Eye (tissue), 1 donor: ENCODE measurements at regions not wholly inside any gene's neighbourhood (a gene's known extent, or its start where the extent isn't known, plus 50 kb on each side); places are given as distances from the start of the nearest gene placed in this dataset.
A peak's percentile ranks its signal among the peaks of the same experiment; 100 is the strongest.

Source experiments
- DNase-seq: peaks from one replicate; pipeline ENCODE4 v3.0.0-alpha.2; 2015

DNA sequence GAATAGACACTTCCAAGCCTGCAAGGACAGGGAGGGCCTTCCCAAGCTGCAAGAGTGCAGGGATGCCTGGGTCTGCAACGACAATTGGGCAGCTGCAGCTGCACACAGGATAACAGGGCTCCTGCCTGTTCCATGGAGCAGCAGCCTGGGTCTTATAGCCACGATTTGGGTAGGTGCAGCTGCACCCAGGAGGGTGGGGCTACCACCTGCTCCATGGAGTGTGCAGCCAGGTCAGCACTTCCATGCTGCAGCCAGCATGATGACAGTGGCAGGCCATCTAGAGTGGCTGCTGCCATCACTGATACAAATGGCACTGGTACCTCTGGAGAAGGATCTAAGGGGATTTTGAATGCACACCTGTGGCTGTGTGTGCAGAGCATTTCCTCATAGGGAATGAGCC is 528.5 kb downstream of the DSC3 start:
- no peak for DNase-seq

DNA sequence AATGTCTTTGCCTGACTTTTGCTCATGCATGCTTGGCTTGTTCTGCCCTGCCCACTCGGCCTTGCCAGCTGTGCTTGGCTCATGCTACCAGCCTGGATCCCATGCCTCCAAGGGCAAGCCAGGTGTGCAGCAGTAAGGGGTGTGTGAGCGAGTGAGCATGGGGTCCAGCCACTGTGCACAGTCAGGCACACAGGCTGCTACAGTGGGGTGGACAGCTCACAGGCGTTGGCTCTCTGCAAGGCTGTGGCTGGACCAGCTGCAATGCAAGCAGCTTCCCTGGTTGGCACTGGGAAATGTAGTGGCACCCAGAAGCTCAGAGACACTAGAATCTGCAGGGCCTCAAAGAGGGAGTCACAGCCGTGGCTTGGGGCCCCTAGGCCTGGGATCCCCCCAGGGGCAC is 529.7 kb downstream of the DSC3 start:
- no peak for DNase-seq

DNA sequence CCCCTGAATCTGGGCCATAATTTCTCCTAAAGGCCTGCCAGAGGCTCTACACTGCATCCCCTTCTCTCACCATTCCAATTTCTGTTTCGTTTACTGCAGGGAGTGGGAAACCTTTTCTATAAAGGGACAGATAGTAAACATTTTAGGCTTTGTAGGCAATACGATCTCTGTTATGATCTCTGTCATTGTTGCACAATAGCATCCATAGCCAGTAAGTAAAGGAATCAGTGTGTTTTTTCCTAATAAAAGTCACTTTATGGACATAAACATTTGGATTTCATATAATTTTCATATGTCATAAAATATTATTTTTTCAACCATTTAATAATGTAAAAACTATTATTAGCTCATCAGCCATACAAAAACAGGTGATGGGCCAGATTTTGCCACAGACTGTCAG is 531.7 kb downstream of the DSC3 start:
- DNase-seq, result no peak

DNA sequence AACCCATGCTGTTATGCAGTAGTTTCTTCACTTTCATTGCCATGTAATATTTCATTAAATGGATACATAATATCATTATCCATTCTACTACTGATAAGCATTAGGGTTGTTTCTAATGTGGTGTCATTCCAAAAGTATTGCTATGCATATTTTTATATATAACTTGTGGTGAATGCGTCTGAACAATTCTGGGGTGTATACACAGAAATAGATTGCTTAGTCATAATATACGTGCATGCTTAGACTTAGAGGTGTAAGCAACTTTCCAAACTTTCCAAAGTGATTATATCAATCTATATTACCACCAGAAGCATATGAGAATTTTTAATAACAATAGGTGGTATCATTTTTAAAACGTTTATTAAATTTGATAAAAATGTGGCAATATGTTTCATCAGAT is 540.9 kb downstream of the DSC3 start:
- DNase-seq, result no peak

DNA sequence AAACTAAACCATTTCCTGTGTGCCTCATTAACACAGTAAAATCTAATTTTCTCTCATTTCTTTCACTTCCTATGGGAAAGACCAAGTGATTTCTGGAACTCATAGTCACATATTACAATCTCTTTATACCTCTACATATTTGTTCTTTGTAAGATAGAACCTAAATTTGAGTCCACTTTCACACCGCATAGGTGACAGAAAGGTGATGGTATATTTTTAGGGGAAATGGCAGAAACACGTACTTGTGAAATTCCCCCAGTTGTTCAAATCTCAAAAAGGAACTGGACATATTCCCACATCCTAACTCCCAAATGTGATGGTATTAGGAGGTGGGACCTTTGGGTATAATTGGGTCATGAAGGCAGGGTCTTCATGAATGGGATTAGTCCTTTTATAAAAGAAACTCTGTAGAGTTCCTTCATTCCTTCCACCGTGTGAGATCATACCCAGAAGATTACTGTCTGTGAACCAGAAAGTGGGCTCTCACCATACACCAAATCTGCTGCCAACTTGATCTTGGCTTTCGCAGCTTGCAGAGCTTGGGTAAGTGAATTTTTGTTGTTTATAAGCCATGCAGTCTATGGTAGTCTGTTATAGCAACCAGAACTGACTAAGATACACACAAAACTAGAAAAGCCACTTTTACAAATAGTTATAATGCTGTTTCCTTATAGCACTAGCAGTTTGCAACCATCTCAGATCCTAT is 542.1 kb downstream of the DSC3 start:
- no peak for DNase-seq

DNA sequence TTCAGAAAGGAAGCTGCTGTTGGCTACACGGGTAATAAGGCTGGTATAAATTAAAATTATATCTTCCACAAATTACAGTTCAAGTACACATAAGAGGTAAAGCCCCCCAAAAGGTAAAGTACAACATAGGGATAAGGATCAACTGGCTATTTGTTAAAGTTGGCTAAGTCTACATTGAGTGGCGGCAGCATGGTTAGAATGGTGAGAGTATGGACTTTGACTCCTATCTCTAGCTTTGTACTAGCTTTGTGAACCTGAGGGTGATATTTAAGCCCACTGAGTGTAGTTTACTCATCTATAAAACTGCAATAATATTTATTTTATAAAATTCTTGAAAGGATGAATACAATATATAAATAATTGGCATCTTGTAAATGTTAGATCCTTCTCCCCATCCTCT is 542.8 kb downstream of the DSC3 start:
- DNase-seq, result no peak

DNA sequence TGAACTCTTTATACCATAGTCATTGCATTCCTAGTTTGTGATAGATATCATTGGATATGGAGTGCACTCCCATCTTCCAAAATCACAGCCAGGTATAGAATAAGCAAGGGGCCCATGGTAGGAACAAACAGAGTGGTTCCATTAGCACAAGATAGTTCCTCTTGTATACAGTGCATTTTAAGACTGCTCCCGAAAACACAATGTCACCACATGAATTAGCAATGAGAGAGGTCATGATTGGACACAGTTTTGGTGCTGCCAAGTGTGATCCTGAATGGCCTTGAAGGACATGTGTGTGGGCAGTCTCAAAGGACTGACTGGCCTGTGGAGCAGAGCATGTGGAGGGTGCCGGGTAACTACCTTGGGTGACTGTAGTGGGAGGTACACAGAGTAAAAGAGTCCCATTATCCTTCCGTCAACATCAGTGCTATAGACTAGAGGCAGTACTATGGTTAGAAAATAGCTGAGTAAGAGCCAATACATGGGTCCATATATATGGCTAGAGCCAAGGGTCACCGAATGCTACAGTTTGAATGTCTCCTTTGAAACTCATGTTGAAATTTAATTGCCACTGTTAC is 549.9 kb downstream of the DSC3 start:
- no peak for DNase-seq

DNA sequence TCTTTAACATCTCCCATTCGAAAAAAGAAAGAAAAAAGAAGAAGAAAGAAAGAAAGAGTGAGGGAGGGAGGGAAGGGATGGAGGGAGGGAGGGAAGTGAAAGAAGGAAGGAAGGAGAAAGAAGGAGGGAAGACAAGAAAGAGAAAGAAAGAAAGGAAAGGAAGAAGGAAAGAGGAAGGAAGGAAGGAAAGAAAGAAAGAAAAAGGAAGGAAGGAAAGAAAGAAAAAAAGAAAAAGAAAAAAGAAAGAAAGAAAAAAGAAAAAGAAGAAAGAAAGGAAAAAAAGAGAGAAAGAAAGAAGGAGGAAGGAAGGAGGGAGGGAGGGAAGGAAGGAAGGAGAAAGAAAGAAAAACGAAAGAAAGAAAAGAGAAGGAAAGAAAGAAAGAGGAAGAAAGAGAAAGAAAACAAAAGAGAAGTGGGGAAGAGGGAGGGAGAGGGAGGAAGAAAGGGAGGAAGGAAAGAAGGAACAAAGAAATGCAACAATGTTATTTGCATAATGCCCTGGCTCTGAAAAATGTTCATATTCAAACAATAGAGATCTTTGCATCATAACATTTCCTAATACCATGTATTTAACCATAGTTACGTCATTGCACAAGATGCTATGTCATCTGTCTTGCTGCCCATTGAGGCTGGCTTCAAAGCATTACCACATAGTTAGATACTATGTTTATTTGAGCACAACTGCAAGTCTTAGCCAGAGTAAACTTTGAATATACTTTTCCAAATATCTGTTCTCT is 550.6 kb downstream of the DSC3 start:
- DNase-seq, result no peak

DNA sequence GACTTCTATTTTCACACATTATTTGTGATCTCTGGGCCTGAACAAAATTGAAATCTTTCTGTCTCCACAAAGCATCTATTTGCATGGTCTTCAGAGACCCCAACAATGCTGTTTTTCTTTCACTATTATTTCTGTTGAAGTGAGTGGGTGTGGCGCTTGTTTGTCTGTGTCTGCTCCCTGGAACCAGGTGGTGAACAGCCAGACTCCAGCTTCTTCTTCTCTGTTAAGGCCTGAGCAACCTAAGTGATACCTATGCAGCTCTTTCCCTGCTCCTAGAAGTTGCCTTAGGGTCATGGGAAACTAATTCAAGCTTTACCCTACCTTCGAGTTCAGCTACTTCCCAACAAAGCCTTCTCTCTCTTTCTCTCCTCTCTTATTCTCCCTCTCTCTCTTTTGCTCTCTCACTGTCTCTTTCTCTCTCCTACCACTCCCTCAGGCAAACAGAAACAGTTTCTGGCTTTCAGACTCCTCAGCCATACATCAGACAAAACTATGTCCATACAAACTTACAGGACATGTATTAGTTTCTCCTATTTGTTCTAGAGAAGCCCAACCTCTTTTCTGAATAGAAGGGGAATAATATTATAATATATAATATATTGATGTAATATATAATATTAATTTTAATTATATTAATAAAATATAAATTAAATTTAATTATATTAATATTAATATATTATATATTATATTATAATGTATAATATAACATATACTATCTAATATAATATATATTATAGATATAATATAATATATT is 552.5 kb downstream of the DSC3 start:
- DNase-seq, result no peak

DNA sequence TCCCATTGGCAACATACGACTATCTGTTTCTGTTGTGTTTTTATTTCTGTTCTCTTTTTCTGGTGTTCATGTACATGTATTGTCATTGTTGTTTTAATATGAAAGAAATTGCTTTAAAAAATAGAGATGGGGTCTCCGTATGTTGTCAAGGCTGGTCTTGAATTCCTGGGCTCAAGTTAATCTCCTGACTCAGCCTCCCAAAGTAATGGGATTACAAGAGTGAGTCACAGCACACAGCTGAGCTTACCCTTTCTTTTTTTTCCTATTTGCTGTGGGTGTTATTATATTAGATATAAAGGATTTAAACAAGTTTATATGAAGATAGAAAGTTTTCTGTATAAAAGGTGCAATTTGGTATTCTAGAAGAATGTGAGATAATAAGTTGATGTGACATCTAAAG is 554.6 kb downstream of the DSC3 start:
- no peak for DNase-seq

DNA sequence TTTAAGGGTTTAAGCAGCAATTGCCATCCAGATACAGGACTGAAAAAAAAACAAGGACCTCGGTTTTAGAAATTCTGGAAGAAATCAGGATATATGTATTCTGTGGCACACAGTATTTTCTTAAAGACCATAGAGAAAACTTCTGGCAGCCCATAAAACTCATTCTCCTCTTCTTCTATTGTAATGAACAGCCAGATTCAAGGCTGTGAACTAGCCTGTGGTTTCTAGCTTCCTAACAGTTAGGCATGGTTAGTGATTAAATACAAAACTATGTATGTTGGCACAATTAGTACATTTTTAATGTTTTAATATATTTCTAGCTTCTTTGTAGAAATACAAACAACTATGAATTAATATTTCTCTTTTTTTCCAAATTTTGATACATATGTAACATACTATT is 555.7 kb downstream of the DSC3 start:
- no peak for DNase-seq

DNA sequence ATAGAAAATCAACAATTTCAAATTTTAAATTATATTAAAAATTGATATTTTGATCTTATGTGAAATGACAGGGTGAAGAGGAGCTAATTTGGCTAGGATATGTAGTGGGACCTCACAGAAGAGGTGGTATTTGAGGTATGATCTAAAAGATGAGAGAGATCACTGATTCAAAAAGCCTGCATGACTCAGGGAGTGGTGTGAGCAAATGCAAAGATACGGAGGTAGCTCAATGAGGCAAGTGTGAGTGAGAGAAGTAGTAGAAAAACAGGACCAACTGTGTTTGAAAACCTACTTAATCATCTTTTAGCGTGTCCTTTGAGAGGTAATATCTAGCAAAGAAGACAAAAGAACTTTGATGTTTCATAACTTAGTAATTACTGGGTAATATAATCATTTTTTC is 557.5 kb downstream of the DSC3 start:
- no peak for DNase-seq

DNA sequence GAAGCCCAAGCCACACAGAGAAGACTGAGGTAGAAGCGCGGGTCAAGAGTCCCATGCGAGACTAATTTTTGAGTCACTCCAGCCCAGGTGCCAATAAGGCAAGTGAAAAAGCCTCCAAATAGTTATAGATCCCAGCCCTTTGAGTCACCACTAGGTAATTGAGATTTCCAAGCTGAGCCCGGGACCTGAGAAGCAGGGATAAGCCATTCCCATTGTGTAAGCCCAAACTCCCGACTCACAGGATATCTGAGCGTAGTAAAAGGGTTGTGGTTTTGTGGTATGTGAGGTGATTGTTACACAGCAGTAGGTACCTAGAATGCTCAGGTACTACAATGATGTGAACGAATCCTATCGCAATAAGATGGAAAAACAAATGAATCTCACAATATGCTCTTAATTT is 560.7 kb downstream of the DSC3 start:
- no peak for DNase-seq

DNA sequence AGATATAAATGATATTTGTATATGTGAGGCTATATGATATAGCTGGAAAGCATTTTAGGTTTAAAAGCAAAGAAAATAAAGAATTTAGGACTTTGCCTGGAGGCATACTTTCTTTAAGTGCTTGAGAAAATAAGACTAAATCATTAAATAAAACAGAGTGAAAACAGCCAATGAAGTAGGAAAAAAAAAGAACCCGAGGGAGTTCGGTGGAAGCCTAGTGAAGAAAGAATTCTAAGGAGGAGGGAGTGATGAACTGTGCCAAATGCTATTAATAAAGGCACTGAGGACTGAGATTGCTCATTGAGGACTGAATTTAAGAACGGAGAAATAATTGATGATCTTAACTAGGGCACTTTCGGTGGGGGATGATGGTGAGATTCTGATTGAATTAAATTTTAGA is 573.5 kb downstream of the DSC3 start:
- DNase-seq, result peak; percentile 11

DNA sequence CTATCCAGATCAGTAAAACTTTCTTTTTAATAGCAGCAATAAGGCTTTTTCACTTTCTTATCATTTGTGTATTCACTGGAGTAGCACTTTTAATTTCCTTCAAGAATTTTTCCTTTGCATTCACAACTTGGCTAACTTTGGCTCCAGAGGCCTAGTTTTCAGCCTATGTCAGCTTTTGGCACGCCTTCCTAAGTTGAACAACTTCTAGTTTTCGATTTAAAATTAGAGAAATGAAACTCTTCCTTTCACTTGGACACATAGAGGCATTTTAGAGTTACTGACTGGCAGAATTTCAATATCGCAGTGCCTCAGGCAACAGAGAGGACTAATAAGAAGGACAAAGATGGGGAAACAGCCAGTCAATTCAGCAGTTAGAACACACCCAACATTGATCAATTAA is 577.4 kb downstream of the DSC3 start:
- DNase-seq, result peak; percentile 11

DNA sequence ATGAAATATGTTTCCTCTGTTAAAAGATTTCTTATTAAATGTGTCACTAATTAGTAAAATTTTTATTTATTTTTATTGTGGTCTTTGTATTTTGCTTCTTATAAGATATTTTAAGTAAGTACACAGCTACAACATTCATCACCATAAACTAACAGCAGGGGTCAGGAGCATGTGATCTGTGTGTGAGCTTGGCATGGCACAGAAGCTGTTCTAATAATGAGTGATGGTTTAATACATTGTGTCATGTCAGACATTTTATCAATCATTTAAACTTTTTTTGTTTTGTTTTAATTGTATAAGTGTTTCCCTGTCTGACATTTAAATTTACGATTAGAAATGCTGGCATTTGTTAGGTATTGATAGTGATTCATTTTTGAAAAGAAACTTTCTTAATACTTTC is 585.4 kb downstream of the DSC3 start:
- DNase-seq, result no peak

DNA sequence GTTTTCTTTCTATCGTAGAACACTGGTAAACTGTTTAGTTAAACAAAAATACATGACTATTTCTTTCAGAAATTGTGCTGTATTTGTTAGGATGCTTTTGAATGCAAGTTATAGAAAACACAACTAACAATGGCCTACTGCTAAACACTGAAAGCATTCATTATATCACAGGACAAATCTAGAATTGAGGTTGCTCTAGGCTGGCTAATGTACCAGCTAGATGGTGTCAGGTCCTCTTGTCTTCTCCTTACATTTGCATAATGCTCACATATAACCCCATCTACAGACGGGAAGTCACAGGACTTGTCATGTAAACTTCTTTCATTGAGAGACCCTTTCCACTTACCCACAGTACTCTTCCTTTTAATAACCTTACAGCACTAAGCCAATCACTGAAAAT is 586.8 kb downstream of the DSC3 start:
- DNase-seq, result no peak

DNA sequence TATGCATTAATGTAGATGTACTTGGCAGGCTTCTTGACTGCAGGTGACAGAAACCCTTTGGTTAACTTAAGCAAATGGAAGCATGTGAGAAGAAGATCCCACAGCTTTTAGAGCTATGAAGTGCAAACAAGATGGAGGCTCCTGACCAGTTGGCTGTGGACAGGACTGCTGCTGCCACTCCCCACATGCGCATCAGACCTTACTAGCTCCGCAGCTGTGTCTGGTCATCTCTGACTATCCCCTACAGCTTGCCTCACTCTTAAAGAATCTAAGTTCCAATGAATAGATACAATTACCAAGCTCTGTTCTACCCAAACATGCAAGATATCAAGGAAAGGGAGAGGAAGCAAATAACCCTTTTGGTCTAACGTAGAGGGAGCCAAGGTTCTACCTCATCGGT is 587.6 kb downstream of the DSC3 start:
- DNase-seq, result no peak

DNA sequence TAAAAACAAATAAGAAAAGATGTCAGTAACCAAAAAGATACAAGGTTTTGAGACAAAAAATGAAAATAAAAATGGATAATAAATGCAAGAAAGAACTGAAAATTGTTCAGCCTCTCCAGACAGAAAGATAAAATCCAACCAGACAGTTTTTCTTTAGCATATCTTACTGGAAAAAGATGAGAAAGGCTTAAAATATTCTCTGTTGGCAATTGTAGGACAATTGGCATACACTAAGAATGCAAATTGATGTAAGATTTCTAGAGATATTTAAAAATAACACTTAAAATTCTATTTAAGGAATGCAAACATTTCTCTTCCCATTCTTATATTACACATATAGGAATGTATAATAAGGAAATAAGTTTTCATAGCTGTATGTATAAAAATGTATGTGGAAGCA is 590.6 kb downstream of the DSC3 start:
- no peak for DNase-seq

DNA sequence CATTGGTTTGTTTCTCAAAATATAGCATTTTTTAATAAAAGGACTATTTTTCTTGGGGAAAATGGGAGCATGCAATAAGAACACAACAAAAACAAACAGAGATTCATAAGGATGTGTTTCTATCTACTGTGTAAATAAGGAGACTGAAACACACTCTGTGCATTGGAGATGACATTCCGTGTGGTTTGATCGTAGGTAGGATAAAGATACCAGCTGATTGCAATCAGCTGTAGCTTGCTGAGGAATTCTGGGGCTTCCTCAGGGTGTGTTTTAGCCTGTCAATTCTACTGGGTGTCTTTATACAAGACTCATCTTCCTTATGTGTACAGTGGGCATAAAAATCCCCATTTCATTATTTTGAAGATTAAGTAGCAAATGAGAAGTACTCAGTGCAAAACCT is 591.6 kb downstream of the DSC3 start:
- DNase-seq, result no peak

DNA sequence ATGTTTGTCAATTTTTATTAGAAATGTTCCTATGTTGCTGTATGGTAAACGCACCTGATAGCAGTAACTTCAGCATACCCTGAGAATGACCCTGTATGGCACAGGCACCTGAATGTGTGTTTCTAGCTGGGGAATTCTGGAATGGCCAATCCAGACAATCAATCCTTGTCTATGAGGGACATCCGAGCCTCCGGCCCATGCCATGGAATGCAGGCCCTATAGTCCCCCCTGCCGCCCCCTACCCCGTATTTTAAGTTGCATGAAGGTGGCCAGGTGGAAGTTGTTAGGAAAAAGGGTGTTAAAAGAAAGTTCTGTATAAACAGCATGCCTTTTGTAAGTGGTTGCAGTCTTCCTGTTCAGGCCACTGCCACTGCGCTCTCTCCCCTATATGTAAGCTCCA is 595.9 kb downstream of the DSC3 start:
- DNase-seq, result no peak

DNA sequence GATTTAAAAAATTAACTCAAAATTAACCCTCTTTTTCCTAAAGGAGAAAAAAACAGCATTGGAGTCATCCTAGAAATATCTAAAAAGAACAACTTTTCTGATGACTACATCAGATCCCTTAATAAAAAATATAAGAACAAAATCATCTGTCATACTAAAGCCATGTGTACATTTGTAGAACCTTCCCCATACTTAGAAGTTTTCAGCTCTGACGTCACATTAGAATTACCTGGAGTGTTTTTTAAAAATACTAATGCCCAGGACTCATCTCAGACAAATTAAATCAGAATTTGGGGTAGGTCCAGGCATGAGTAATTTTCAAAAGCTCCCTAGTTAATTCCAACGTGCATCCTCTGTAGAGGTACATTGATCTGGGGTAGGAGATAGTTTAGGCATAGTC is 598.0 kb downstream of the DSC3 start:
- no peak for DNase-seq

DNA sequence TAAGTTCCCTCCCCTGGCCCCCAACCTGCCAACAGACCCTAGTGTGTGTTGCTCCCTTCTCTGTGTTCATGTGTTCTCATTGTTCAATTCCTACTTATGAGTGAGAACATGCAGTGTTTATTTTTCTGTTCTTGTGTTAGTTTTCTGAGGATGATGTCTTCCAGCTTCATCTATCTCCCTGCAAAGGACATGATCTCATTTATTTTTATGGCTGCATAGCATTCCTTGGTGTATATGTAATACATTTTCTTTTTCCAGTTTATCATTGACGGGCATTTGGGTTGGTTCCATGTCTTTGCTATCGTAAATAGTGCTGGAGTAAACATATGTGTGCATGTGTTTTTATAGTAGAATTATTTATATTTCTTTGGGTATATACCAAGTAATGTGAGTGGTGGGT is 602.2 kb downstream of the DSC3 start:
- no peak for DNase-seq

DNA sequence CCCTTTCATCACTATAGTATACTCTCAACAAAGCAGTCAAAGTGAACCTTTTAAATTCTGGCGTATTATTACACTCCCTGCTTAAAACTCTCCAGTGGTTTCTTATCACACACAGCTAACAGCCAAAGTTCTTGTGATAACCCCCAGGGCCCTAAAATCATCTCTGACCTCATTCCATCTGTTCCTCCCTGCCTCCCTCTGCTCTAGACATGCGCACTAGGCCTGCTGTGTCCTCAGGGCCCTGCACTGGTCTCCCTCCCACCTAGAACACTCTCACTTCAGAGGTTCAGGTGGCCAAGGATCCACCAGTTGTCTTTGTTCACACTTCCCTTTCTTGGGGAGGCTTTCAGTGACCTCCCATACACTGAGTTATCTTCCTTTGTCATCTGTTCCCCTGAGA is 603.4 kb downstream of the DSC3 start:
- no peak for DNase-seq
